GM21737 (cell line): ENCODE measurements at regions not wholly inside any gene's neighbourhood (a gene's known extent, or its start where the extent isn't known, plus 50 kb on each side); places are given as distances from the start of the nearest gene placed in this dataset.
"Not testable (repeated sequence)": the region's sequence is repeated elsewhere in the genome, so short reads cannot be mapped to it uniquely, and the experiment has no call there.

ENCODE experiments used
- ATAC-seq: cut with Tn5 transposase; IDR thresholded peaks from one replicate; pipeline ENCODE4 v1.9.1; 2021; ENCODE audit warnings: mild to moderate bottlenecking, moderate library complexity; ENCODE audit not compliant: unreplicated experiment

DNA sequence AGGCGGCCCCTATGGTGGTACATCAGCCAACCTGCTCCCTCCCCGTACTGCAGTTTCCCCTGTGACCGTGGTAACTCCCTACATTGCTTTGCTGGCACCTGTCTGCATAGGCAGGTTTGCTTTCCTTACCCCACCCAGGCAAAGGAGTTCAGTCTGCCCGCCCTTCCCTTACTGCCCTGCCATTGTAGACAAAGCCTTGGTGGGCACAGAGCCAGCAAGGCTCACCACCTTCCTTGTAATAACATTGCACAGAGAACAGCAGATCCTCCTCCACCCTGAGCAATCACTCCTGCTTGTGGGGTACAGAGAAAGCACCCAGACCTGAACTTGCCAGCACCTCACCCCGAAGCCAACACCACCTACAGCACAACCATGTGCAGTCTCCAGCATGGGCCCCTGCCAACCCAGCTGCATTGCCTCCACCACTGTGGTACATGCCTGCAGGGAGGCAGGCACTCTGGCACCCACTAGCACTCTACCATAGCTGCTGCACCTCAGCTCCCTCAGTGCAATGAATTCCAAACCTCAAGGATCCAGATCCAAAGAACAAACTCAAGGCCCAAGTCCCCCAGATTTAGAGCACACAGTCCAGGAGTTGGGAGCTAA is 192.7 kb upstream of the KCNMB2 start:
- ATAC-seq = no peak

DNA sequence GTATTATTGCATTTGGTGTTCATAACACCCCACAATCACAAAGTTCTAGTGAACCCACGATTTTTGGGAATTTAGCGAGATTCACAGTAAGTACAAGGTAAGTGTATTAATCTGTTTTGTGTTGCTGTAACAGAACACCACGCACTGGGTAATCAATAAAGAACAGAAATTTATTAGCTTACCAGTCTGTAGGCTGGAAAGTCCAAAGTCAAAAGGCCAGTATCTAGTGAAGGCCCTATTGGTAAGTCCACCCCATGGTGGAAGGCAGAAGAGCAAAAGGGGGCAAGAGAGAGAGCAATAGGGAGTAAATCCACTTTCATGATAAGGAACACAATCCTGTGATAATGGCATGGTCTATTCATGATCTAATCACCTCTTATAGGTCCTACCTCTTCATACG is 190.3 kb upstream of the KCNMB2 start:
- no peak for ATAC-seq

DNA sequence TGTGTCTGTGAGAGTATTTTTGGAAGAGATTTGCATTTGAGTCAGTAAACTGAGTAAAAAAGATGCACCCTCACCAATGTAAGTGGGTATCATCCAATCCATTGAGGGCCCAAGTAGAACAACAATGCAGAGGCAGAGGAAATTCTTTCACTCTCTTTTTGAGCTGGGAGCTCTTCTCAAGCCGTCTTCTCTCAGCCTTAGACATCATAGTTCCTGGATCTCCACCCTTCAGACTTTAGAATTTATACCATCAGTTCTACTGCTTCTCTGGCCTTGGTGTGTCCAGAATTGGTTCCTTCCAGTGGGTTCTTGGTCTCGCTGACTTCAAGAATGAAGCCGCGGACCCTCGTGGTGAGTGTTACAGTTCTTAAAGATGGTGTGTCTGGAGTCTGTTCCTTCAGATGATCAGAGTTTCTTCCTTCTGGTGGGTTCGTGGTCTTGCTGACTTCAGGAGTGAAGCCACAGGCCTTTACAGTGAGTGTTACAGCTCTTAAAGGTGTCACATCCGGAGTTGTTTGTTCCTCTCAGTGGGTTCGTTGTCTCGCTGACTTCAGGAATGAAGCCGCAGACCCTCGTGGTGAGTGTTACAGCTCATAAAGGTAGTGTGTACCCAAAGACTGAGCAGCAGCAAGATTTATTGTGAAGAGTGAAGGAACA is 187.5 kb upstream of the KCNMB2 start:
- ATAC-seq = not testable (repeated sequence)

DNA sequence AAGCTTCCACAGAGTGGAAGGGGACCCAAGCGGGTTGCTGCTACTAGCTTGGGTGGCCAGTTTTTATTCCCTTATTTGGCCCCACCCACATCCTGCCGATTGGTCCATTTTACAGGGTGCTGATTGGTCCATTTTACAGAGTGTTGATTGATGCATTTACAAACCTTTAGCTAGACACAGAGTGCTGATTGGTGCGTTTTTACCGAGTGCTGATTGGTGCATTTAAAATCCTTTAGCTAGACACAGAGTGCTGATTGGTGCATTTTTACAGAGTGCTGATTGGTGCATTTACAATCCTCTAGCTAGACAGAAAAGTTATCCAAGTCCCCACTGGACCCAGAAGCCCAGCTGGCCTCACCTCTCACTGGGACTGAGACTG is 187.0 kb upstream of the KCNMB2 start:
- ATAC-seq = not testable (repeated sequence)

DNA sequence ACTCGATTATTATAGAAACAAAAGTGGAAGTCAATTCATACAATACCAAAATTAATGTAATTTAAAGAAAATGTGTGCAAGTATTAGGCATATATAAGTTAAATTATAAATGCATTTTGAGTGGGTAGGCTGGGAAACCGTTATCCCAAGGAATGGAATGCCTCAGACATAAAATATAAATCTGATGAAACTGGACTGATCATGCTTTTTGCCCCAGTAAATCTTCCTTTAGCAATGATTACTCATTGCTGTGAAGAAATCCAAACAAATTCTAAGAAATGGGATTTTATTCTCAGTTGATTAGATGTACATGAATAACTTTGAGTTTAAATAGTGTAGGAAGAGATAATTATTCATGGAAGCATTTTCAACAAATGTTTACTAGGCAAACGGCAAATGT is 185.5 kb upstream of the KCNMB2 start:
- no peak for ATAC-seq

DNA sequence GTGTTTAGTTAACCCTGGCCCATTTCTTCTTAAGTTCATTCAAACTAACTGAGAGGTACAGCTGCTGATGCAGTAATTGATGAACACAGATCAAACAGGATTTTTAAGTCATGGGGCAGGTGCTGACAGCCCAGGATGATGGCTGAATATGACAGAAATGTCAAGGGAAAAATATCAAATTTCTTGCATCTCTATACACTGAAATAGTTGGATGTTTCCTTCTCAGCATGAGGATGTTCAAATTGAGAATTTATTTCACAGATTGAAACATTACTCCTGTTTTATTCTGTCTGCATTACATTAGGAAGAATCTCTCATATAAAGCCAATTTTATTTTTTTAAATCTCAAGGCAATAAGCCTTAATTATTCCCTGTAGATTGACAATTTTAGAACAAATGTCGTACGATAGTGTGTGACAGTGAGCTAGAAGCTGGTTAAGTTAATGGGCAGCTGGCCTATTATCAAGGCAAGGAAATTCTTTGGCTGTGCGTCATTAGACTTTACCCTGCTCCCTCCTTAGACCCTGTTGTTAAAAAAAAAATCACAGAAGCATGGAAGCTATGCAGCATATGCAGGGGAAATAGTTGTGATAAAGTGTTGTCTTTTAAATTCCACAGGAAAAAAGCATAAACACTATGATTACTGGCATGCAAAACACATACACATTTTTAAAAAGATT is 183.8 kb upstream of the KCNMB2 start:
- ATAC-seq = no peak

DNA sequence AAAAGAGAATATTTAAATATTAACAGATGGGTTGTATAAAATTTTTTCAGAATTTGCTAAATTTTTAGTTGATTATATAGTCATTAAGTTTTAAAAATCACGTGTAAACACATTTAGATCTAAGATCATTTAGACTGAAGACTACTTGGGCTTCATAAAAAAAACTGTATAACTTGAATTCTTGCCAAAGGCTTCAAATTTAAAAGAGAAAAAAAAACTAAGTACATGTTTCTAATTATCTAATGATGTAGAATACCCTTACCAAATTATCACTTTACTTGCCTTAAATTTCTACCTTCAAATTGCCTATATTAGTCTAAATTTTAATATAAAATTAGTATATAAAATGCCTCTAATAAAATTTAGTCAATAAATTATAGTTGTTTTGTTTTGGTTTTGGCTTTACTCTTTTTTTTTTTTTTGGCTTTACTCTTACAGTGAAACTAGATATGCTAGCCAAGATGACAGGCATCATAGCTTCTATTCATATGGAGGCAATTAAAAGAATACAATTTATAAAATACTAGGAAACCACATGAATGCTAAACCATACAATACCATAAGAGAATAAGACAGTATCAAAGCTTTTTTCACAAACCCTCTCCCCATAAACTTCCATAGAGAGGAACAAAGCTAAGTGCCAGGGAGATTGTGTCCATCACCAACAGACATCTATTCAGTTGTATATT is 183.1 kb upstream of the KCNMB2 start:
- ATAC-seq = no peak

DNA sequence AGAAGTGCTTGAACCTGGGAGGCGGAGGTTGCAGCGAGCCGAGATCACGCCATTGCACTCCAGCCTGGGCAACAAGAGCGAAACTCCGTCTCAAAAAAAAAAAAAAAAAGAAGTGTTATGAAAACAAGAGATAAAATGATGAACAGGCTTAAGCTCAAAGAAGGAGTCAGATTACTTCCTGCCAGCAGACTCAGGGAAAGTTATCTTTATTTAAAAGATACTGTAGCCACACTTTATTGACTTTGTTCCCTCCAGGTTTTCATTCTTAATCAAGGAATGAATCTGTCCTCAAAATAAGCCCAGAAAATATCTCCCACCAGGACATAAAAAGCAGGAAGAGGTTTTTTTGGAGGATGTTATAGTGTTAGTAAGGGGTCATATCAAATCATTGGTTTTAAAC is 176.5 kb upstream of the KCNMB2 start:
- no peak for ATAC-seq

DNA sequence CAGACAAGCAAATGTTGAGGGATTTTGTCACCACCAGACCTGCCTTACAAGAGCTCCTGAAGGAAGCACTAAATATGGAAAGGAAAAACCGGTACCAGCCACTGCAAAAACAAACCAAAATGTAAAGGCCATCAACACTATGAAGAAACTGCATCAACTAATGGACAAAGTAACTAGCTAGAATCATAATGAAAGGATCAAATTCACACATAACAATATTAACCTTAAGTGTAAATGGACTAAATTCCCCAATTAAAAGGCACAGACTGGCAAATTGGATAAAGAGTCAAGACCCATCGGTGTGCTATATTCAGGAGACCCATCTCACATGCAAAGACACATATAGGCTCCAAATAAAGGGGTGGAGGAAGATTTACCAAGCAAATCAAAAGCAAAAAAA is 173.2 kb upstream of the KCNMB2 start:
- ATAC-seq = not testable (repeated sequence)

DNA sequence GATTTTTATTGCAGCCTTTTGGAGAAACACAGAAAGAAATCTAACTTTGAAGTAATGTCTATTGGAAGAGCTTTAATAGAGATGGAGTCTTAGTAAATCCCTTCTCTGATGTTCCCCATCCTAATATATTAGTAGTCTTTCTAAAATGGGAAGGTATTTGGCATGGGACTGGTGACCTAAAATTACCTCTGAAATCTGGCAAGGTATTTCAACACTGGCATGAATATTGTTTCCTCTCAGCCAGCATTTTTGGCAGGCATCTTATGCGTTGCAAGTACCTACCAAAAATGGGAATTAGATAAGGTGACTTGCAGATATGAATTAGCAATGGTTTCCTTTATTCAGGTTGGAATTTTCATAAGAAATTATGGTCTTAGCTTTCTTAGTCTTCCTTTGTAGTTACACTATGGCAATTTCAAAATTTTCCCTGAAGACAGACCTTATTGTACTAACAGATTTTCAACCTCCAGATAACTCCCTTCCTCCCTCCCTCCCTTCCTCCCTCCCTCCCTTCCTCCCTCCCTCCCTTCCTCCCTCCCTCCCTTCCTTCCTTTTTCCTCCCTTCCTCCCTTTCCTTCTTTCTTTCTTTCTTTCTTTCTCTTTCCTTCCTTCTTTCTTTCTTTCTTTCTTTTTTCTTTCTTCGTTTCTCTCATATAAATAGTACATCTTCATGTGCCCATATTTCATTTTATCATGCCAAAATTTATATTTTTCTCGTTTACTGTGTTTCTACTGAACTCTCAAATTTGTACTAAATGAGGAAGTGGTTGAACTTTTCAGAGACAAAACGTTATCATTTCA is 168.2 kb upstream of the KCNMB2 start:
- ATAC-seq = no peak

- ATAC-seq = no peak
Measured at GRCh38 chr3:178369006-178369405, 167.2 kb upstream of the KCNMB2 start.

DNA sequence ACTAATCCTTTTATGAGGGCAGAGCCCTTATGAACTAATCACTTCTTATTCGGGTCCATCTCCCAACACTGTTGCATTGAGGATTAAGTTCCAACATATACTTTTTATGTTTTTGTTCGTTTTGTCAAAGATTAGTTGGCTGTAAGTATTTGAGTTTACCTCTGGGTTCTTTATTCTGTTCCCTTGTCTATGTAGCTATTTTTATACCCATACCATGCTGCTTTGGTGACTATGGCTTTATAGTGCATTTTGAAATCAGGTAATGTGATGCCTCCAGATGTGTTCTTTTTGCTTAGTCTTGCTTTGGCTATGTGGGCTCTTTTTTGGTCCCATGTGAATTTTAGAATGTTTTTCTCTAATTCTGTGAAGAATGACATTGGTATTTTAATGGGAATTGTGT is 166.4 kb upstream of the KCNMB2 start:
- no peak for ATAC-seq

DNA sequence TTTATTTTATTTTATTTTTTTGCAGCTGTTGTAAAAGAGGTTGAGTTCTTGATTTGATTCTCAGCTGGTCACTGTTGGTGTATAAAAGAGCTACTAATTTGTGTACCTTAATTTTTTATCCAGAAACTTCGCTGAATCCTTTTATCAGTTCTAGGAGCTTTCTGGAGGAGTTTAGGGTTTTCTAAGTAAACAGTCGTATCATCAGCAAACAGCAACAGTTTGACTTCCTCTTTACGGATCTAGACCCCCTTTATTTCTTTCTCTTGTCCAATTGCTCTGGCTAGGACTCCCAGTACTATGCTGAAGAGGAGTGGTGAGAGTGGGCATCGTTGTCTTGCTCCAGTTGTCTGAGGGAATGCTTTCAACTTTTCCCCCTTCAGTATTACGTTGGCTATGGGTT is 165.8 kb upstream of the KCNMB2 start:
- no peak for ATAC-seq

- no peak for ATAC-seq
Measured at GRCh38 chr3:178381555-178381954, 154.7 kb upstream of the KCNMB2 start.

GRCh38 chr3:178381971-178382448 is 154.2 kb upstream of the KCNMB2 start:
- ATAC-seq = no peak

- ATAC-seq = no peak
Measured at GRCh38 chr3:178382449-178383061, 153.7 kb upstream of the KCNMB2 start.

GRCh38 chr3:178384321-178385230 is 151.7 kb upstream of the KCNMB2 start:
- no peak for ATAC-seq

DNA sequence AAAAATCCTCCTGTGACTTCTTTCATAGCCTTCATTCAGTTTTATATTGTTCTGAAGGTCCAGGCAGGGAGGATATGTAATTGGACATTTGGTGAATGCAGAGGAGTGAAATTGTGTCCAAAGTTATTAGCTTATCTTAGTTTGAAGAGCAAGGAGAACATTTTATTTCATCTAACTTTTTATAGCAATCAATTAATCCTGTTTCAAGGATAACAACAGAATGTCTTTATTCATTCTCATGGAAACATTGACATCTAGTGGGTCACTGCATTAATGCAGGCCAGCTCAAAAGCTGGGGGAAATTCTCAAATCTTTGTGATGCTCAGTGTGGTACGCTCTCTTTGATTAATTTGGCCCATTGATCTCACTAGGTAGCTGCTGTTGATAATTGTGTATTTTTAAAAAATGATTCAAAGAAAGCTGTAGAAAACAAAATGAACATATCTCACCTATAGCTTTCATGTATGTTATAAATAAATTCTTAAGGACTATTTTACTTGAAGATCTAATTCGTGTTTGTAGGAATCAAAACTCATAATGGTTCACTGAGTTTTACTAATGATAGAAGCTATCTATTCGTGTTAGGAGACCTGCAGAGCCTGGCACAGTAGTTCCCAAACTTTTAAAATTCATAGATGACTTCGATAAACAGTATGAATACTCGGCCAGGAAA is 150.8 kb upstream of the KCNMB2 start:
- ATAC-seq = no peak

- no peak for ATAC-seq
Measured at GRCh38 chr3:178386401-178386800, 149.8 kb upstream of the KCNMB2 start.
